ENCODE measurements at regions not wholly inside any gene's neighbourhood (a gene's known extent, or its start where the extent isn't known, plus 50 kb on each side); places are given as distances from the start of the nearest gene placed in this dataset.

DNA sequence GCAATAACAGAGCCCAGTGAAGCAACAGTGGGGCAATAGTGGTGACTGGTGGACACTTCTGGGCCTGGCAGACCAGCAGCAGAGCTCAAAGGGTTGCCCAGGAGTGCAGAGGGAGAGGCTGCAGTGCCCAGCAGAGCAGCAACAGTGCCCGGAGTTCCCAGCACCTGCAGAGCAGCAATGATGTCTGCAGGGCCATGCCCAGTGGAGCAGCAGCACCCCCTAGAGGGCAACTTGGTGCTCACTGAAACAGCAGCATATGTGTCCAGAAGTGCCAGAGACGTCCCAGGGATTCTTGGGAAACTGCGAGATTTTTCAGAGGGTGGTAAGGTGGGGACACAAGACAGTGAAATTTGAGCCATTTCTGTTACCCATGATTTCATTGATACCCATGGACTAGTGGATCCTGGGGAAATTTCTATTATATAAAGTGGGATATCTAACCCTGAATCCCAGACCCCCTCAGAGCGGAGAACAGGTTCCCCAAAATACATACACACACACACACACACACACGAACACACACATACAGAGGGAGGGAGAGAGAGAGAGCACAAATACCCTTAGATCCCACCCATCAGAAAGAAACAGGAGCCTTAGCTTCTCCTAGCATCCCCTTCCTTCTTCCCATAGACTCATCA is 156.9 kb upstream of the GJB5 start:
- DNase-seq (ENCODE audit: low read depth), result peak; percentile 48

DNA sequence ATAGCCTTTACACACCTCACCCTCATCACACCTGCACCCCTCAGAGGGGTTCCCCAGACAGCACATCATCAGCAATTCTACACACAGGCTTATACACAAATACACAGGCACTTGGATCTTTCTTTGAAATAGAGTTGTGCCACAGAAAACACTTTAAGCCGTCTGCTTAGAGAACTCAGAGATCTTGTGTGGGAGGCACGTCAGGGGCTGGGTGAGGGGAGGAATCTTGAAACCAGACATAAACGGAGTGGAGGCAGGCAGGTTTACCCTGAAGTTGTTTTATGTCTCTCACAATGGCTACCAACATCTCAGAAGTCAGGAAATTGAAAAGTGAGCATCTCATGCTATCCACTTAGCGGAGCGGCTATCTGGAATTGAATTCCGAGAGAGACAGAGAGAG is 151.9 kb upstream of the GJB5 start:
- no peak for DNase-seq (ENCODE audit: low read depth)

DNA sequence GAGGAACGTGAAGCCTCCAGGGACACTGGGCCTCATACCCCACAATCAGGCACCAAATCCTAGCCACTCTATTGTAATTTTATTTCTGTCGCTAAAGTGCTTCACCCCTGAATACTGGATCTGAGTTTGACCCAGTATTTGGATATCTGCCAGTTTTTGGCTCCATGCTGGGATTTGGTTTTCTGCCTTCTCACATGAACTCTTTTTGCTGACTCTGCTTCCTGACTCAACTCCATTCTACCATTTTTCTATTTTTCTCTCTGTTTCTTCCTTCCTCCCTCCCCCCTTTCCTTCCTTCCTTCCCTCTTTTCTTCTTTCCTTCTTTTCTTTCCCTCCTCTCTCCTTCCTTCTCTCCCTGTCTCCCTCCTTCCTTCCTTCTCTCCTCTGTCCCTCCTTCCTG is 151.3 kb upstream of the GJB5 start:
- no peak for DNase-seq (ENCODE audit: low read depth)

DNA sequence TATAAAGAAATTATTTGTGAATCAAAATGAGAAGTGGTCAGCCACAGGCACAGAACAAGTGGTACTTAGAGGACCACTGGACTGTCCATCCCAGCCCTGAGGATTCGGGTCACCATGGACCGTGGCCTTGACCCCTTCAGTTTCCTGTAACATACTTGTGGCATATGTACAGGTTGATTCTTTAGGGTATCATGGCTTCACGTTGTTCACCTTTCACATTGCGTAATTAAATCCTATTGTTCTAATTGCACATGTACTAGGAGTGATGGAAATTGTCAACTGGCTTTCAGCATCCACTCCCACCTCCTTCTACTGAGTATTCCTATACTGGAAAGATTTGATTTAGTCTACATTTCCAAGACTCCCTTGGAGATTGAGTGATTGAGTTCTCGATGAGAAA is 148.3 kb upstream of the GJB5 start:
- DNase-seq (ENCODE audit: low read depth), result no peak

DNA sequence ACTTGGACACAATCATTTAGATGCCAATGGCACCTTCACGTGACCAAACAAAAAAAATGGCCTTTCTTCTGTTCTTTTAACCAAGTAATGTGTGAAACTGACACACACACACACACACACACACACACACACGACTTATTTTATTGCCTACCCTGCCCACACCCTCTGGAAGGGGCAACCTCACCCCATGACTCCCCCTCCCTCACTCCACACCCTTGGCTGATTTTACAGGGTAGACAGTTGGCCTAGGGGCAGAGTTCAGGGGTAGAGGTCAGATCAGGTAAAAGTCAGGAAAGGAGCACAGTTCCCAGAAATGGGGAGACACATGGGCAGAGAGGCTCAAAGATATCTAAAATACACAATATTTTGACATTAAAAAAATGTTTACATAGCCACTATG is 144.8 kb upstream of the GJB5 start:
- no peak for DNase-seq (ENCODE audit: low read depth)

DNA sequence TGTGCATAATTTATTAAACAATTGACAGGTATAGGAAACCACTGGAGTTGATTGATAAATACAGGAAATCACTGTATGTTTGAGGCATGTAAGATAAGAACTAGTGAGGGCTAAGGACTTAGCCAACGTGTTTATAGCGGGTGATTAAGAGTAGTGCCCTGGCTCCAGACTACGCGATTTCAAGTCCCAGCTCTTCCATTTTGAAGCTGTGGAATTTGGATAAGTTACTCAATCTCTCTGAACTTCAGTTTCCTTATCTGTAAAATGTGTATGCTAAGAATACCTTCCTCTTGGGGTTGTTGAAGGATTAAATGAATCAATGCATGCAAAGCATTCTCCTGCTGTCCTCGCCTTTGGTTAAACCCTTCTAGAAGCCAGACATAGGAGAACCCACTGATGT is 143.3 kb upstream of the GJB5 start:
- DNase-seq (ENCODE audit: low read depth), result no peak

DNA sequence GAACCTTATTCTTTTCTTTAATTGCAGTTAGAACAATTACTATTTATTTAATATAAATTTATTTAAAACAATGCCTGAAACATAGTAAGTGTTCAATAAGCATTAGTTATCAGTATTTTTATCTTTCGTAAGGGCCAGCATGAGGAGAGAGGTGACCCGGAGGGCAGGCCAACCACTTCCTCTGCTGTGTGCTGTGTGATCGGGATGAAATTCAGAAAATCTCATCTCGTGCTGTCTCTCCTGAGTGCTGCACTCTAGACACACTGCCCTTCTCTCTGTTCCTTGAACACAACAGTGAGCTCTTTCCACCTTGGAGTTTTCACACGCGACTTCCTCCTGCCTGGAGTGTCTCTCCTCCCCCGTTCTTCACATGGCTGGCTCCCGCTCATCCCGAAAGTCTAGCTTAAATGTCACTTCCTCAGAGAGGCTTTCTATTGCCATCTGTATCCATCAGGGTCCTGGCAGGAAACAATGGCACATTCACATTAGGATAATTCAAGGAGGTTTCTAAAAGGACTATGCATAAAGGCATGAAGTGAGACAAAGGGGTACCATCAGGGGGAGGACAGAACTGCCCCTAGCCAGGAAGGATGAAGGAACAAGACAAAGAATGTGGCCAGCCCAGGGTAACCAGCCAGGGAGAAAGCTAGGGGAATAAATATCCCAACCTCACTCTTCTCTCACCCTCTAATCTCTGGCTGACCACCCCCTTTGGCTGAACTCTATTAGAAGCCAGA is 142.6 kb upstream of the GJB5 start:
- no peak for DNase-seq (ENCODE audit: low read depth)

DNA sequence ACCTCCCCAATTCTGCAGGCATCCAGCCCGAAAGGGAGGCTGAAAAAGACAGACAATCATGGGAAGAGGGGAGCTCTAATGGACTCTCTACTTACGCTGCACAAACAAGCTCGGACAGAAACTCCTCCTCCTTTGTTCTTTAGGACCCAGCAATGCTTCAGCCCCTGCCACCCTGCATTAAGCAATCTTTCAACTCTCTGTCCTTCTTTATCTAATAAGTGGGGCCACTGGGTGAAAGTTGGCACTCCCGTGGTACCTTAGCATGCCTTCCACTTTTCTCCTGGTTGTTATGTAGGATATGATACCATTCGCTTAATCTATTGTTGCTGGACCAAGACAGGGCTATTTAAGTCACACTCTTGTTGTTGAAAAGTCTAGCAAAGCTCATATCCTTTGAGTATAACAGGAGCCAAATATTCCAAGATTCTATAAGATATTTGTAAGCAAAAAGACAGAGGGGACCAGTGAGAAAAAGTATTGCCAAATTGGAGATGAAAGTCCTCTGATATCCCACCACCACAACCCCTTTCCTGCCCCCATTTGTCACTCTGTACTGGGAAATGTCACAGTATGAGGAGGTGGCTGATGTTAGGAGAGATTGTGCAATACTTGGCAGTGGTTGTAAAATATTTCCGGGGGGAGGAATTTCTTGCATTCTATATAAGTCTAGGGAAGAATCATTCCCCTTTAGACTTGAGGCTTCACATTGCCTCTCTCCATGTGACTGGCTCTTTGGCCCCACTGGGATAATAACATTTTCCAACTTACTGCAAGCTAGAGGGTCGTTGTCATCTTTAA is 137.3 kb upstream of the GJB5 start:
- DNase-seq (ENCODE audit: low read depth), result no peak

DNA sequence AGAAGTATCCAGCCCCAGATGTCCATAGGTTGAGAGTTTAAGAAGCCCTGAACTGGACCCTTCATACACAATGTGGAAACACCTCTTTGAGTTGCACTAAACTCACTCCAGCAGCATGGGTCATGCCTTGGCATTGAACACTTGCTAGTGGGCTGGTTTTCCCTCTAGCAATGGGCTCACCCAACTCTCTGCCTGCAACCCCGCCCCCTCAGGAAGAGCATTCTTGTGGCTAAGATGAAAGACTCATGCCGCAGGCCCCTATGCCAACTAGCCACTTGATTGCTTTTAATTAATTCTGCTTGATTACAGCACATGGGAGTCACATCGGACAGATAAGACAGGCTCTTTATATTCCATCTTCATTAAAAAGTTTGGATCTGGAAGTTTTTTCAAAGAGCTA is 136.5 kb upstream of the GJB5 start:
- no peak for DNase-seq (ENCODE audit: low read depth)

DNA sequence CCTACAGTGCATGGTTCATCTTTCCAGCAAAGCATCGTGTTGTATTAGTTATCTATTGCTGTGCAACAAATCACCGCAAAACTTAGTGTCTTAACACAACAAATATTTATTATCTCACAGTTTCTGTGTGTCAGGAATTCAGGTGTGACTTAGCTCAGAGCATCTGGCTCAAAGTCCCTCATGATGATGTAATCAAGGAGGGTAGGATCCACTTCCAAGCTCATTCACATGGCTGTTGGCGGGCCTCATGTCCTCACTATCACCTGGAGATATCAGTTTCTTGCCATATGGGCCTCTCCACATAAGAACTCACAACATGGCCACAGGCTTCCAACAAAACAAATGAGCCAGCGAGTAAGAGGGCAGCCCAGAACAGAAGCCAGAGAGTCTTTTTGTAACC is 135.6 kb upstream of the GJB5 start:
- DNase-seq (ENCODE audit: low read depth), result no peak

DNA sequence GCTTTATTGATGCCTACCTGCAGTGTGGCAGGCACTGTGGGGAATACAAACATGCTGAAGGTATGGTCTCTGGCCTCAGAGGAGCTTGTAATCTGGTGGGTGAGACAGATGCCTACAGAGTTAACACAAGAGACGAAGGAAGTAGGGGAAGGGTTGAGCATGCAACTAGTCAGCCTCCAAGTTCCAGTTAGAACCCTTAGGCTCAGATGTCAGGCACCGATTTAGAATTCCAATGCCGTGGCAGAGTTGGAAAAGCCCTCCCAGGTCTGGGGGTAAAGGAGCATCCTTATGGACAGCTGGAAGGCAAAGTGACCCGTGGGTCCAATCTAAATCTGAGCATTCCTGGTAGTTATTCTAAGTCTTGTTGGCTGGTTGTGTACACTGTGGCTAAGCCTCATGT is 132.9 kb upstream of the GJB5 start:
- DNase-seq (ENCODE audit: low read depth), result no peak

DNA sequence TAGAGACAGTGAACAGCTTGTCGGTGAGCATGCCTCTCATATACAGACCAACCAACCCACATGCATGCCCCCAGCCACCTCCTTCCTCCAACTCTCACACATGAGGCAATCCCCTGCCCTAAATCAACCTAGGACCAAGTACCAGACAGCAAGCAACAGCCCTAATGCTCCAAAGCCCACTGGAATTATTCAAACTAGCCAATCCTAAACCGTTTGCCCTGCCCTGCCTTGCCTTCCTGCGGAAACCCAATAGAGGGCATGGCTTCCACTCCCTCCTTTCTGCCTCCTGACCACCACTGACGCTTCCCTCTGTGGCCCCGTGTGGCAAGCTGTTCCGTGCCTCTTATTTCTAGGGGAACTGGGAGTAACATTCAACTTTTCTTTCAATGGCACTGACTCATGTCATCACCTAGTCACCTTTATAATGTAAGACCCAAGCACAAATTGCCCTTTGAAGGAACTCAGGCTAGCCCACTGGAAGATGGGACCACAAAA is 129.3 kb upstream of the GJB5 start:
- no peak for DNase-seq (ENCODE audit: low read depth)

DNA sequence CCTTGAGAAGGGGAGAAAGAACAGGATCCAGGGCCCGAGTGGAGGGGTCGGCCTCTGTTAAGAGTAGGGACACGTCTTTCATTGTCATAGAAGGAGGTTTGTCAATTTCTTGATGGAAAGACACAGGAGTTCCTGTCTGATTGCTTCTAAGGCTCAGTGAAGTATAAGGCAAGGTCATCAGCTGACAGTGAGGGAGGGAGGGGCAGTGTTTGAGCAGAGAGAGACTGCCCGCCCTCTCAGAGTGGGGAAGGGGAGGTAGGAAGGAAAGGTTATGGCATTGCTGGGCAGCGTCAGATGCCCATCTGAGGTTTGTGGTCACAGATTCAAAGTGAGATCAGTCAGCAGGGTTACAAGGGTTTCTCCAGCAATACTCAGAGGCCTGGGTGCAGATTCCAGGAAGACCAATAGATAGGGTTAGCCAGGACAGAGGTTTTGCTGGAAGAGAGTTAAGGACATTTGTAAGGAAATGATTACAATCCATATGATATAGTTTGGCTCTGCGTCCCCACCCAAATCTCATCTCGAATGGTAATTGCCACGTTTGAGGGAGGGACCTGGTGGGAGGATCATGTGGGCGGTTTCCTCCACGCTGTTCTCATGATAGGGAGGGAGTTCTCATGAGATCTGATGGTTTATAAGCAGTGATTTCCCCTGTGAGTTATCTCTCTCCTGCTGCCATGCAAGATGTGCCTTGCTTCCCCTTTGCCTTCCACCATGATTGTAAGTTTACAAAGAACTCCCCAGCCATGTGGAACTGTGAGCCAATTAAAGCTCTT is 127.2 kb upstream of the GJB5 start:
- no peak for DNase-seq (ENCODE audit: low read depth)

DNA sequence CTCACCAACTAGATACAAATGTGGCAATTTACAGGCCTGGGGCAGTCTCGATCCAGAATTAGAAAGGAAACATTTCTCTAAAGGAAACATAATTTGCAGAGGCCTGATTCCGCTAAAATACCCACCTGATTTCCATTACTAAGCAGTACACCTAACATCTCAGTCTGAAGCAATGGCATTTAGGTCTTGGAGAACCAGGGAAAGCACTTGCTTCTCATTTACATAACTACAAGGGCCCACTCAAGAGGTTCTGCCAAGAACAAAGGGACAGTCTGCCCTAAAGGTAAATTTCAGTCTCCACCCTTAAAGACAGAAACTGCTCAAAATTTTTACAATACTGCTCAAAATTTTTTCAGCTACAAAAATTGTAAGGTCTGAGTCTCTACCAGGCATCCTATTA is 123.7 kb upstream of the GJB5 start:
- DNase-seq (ENCODE audit: low read depth), result no peak

DNA sequence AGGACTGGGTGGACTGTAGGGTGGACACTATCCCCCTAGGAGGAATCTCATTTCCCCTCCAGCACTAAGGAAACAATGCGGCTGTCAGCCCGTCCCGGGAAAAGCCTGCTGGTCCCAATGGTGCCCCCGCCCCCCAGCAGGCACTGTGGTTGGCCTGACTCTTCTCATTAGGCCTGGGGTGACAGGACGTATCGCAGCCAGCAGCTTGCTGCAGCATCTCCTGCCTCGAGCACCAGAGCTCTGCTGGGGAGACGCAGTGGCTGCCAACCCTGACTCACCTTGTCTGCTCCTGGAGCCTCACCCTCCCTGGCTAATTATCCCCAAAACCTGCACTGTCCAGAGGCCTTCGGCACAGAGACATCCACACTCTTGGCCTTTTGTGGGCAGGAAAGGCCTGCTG is 115.1 kb upstream of the GJB5 start:
- no peak for DNase-seq (ENCODE audit: low read depth)

DNA sequence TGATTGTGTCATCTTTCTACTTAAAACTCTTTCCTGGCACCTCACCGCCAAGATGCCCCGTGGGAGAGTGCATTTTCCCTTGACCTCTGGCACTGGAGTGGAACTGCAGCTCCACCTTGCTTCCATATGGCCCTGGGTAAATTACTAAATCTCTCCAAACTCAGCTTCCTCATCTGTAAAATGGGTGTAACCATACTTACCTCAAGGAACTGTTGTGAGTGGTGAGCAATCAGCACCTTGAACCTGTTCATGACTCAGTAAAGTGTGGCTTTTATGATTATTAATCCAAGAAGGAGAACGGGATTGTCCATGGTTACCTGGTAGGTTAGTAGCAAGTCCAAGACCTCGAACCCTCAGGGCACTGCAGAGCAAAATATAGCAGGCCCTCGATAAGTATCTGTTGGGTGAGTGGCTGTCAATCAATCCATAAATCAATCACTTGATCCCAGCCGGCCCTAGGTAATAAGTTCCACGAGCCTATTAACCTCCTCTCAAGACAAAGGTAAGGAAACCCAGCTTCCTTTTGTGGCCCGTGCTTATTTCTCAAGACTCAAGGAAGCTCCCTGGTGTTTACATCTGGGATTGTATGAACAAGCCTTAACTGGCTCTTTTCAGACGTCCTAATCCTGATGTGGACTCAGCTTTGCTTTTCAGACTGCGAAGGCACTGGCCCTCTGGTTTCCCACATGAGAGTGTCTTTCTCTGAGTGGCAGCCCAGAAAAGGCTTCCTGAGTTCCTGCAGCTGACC is 114.0 kb upstream of the GJB5 start:
- DNase-seq (ENCODE audit: low read depth), result no peak

DNA sequence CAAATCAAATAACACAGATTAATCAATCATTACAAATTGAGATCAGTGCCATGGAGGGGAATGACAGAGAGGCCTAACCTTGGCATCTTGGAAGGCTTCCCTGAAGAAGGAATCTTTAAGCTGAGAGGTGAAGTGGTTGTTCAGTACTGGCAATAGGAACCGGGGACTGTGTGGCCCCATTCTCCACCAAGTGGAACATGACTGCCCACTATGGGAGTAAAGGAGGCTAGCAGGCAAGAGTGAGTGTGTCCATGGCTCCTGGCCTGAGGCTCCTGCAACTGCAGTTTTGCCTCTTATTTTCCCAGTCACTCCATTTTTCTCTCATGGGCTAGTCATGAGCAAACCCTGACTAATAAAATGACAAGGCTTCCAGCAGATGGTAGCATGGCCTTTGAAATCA is 112.2 kb upstream of the GJB5 start:
- no peak for DNase-seq (ENCODE audit: low read depth)

DNA sequence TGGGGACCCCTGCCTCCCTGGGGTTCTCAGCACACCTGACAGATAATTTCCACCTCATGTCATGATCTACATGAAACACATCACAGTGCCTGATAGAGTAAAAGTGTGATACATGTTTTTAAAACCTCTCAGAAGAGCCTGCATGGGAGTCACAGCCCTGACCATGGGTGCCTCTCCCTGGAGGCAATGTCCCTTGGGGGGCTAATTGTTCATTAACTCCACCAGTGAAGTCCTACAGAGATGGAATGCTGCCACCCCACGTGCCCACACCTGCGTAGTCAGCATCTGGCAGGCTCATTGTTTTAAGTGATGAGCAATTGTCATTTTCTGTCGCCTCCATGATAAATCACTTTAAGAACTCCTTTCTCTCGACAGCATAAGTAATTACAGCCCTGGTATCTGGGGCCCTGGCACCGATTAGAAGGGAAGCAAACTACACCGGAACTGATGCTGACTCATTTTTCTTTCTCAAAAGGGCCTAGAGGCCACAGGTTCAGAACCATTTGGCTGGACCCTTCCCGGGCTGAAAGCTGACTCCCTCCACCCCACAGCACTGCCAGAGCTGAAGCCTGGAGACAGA is 109.6 kb upstream of the GJB5 start:
- no peak for DNase-seq (ENCODE audit: low read depth)

DNA sequence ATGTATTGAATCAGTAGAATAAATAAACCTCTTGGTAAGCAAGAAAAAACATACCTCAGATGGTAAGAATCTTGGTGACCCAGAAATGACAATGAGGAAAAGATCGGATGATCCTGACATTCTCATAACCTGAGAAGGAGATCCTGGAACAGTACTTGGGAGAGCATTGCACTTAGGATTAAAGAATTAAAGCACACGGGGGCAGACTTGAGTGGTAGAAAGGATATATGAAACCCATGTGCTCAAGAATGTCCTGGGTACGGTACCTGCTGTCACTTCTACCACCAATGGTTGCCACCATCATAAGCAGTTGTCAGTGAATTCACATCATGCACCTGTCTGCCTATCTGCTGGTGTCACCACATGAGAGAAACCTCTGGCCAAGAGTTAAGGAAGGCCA is 108.9 kb upstream of the GJB5 start:
- DNase-seq (ENCODE audit: low read depth), result no peak

DNA sequence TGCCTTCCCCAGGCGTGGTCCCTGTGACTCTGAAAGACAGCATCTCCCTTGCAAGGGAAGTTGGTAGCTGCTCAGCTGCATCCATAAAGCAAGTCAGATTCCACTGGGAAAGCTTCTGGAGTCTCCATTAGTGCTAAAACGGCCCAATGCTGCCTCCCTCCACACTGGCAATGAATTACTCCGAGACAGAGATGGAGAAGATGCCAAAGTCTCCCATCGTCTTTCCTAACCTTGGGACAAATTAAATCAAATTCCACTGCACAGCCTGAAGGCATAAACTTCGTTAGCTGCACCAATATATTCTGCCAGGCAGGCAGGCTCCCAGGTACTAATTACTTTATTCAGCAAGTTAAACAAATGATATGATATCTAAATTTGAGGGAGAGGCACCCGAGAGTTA is 106.3 kb upstream of the GJB5 start:
- no peak for DNase-seq (ENCODE audit: low read depth)

DNA sequence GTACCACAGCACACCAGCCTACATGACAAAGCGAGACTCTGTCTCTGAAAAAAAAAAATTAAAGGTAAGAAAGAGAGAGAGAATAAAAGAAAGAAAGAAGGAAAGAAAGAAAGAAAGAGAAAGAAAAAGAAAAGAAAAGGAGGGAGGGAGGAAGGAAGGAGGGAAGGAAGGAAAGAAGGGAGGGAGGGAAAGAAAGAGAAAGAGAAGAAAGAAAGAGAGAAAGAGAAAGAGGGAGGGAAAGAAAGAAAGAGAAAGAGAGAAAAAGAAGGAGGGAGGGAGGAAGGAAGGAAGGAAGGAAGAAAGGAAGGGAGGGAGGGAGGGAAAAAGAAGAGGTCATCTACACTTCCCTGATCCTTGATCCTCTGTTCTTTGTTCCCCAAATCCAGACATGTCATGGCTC is 104.8 kb upstream of the GJB5 start:
- no peak for DNase-seq (ENCODE audit: low read depth)
